ACHN (cell line): ENCODE measurements at regions not wholly inside any gene's neighbourhood (a gene's known extent, or its start where the extent isn't known, plus 50 kb on each side); places are given as distances from the start of the nearest gene placed in this dataset.

Experiments used
- DNase-seq: peaks from one replicate; pipeline ENCODE4 v3.0.0-alpha.2; 2015
- in situ Hi-C: cut with HindIII; loops from 2 replicates; pipeline ENCODE4 v1.10.0; 2017; ENCODE audit warnings: low sequenced_read_pairs, low pct_ligation_motif_present, low pct_unique_long_range_greater_than_20kb

- DNase-seq = no peak
- in situ Hi-C loops = no loop called here
Measured at GRCh38 chr6:164151161-164152120, 736.9 kb downstream of the QKI start.

GRCh38 chr6:164150232-164150631, 735.7 kb downstream of the QKI start:
- DNase-seq = no peak
- in situ Hi-C loops = no loop called here

- in situ Hi-C loops = no loop called here
- no peak for DNase-seq
Measured at GRCh38 chr6:164148788-164149187, 734.3 kb downstream of the QKI start.

GRCh38 chr6:164144316-164144715, 729.8 kb downstream of the QKI start:
- in situ Hi-C loops = no loop called here
- DNase-seq = no peak

GRCh38 chr6:164142322-164142721, 727.8 kb downstream of the QKI start:
- DNase-seq = no peak
- in situ Hi-C loops = no loop called here

GRCh38 chr6:164135511-164136132, 721.1 kb downstream of the QKI start:
- in situ Hi-C loops = no loop called here
- no peak for DNase-seq

GRCh38 chr6:164133095-164133494, 718.6 kb downstream of the QKI start:
- no peak for DNase-seq
- in situ Hi-C loops = no loop called here

GRCh38 chr6:164130585-164130984, 716.1 kb downstream of the QKI start:
- in situ Hi-C loops = no loop called here
- no peak for DNase-seq

- in situ Hi-C loops = no loop called here
- no peak for DNase-seq
Measured at GRCh38 chr6:164130151-164130550, 715.6 kb downstream of the QKI start.

GRCh38 chr6:164129218-164129617, 714.7 kb downstream of the QKI start:
- in situ Hi-C loops = no loop called here
- DNase-seq = no peak

GRCh38 chr6:164128101-164128500, 713.6 kb downstream of the QKI start:
- no peak for DNase-seq
- in situ Hi-C loops = no loop called here

GRCh38 chr6:164124986-164125385, 710.5 kb downstream of the QKI start:
- in situ Hi-C loops = no loop called here
- no peak for DNase-seq

GRCh38 chr6:164124473-164124872, 710.0 kb downstream of the QKI start:
- no peak for DNase-seq
- in situ Hi-C loops = no loop called here

- in situ Hi-C loops = no loop called here
- DNase-seq = no peak
Measured at GRCh38 chr6:164122109-164122508, 707.6 kb downstream of the QKI start.

- DNase-seq = no peak
- in situ Hi-C loops = no loop called here
Measured at GRCh38 chr6:164121527-164121926, 707.0 kb downstream of the QKI start.

GRCh38 chr6:164114651-164115050, 700.1 kb downstream of the QKI start:
- in situ Hi-C loops = no loop called here
- DNase-seq = no peak

- in situ Hi-C loops = no loop called here
- no peak for DNase-seq
Measured at GRCh38 chr6:164114051-164114450, 699.5 kb downstream of the QKI start.

GRCh38 chr6:164113637-164114036, 699.1 kb downstream of the QKI start:
- in situ Hi-C loops = no loop called here
- DNase-seq = no peak

- in situ Hi-C loops = no loop called here
- no peak for DNase-seq
Measured at GRCh38 chr6:164109770-164110140, 695.2 kb downstream of the QKI start.
